GM19463 (cell line): ENCODE measurements at regions not wholly inside any gene's neighbourhood (a gene's known extent, or its start where the extent isn't known, plus 50 kb on each side); places are given as distances from the start of the nearest gene placed in this dataset.

Experiments
- ATAC-seq: cut with Tn5 transposase; IDR thresholded peaks from one replicate; pipeline ENCODE4 v1.9.1; 2021; ENCODE audit warnings: mild to moderate bottlenecking, moderate library complexity; ENCODE audit not compliant: unreplicated experiment

DNA sequence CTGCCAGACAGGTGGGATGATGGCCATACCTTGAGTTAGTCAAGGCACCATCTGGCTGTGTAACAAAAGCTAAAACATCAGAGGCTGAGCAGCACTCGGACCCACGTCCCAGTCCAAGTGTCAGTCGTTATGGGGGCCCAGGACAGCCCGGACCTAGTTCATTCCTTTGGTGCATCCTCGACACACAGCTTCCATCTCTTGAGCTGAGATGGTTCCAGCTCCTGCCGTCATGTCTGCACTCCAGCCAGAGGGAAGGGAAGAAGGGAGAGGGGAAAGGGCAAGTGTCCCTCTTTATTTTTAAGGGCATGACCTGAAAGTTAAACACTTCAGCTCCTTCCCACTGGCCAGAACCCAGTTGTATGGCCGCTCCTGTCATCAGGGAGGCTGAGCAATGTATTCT is 218.0 kb downstream of the SEC14L1 start:
- no peak for ATAC-seq

- no peak for ATAC-seq
These were observed 218.5 kb downstream of the SEC14L1 start for GRCh38 chr17:77359236-77359635.

DNA sequence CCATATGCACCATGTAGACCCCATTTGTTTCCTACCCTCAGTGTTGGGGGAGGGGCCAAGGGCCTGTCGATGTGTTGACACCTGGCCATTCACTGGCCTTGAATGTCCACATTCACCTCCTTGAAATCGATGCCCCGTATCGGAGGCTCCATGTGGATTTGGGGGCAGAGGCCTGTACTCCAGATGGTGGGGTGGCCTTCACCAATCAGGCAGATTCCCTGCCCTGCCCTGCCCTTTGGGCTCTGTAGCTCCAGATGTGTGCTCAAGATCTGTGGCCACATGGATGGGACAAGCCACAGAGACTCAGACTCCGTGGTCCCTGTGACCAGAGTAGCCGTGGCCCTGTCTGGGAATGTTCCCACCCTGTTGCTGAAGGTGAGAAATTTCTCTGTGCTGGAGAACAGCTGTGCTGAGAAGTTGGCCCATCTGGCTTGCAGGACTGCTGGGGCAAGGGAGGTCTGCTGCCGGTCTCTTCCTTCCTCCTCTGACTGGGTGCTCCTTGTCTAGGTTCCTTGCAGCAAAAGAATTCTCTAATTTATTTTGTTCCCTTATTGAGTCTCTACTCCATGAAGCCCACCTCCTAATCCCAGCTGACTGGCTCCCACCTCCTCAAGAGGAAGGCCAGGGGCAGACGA is 221.3 kb downstream of the SEC14L1 start:
- no peak for ATAC-seq

- ATAC-seq, result no peak
These were observed 223.1 kb downstream of the SEC14L1 start for GRCh38 chr17:77363821-77364361.

DNA sequence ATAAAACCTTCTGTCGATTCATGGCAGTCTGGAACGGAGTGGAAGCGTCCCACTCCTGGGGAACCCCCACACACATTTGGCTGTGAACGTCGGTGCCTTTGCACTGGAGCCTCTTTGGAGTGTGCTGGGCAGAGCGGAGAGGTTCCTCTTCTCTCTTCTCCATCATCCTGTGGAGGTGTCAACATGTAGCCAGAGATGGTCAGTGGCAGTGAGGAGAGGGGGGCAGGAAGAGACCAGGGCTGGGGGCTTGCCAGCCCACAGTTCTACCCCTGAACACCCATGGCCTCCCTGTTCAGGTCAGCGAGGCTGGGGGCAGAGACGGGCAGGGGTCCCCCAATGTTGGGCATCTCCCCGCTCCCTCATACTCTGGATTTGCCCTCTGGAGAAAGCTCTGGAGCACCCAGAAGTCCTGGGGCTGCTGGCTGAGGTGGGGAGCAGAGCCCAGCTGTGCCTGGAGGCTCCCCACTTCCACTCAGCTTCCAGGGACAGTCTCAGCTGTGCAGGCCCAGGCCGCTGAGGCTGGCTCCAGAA is 223.7 kb downstream of the SEC14L1 start:
- no peak for ATAC-seq

GRCh38 chr17:77364941-77365583 is 224.3 kb downstream of the SEC14L1 start:
- ATAC-seq, result no peak

DNA sequence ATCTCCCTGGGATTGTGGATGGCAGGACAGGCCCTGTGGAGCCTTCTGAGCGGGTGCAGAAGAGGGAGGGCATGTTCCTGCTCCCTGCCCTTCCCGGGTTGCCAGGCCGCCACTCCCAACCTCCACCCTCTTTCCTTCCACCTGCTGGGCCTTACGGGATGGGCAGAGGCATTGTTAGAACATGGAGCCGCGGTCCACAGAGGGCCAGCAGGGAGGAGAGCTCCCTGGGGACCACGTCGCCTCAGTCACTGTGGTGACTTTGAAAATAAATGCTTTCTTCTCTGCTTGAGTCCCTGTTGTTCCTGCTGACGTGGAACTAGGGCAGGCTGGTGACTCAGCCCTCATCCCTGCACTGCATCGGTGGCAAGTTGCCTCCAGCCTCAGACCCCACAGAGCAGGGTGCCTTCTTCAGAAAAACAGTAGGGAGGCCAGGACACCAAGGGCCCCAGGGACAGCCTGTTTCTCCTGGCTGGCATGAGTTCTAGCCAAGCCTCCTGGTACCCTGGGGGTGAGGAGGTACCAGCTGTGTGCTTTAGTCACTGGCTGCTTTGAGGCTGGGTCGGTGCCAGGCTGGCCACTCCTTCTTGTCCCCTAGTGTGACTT is 224.9 kb downstream of the SEC14L1 start:
- ATAC-seq, result no peak

- ATAC-seq, result no peak
These were observed 225.4 kb downstream of the SEC14L1 start for GRCh38 chr17:77366206-77366557.

GRCh38 chr17:77366558-77367245 is 225.9 kb downstream of the SEC14L1 start:
- no peak for ATAC-seq

DNA sequence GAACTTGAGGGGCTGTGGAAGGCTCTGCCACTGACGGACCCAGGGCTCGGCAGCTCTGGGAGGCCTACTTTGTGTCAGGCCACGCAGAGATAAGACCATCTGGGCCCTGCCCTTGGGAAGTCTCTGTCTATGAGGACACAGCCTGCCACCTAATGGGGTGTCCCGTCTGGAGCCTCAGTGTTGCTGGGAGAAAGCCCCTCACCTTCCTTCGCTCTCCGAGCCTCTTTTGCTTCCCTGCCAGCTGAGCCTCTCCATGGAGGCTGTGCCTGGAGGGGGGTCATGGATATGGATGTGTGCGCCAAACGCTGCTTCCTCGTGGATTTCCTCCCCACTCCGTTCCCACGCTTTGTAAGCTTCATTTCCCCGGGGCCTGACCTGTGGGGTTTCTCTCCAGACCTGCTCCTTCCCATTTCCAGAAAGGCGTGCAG is 228.8 kb downstream of the SEC14L1 start:
- no peak for ATAC-seq

- no peak for ATAC-seq
These were observed 229.8 kb downstream of the SEC14L1 start for GRCh38 chr17:77370586-77370985.

DNA sequence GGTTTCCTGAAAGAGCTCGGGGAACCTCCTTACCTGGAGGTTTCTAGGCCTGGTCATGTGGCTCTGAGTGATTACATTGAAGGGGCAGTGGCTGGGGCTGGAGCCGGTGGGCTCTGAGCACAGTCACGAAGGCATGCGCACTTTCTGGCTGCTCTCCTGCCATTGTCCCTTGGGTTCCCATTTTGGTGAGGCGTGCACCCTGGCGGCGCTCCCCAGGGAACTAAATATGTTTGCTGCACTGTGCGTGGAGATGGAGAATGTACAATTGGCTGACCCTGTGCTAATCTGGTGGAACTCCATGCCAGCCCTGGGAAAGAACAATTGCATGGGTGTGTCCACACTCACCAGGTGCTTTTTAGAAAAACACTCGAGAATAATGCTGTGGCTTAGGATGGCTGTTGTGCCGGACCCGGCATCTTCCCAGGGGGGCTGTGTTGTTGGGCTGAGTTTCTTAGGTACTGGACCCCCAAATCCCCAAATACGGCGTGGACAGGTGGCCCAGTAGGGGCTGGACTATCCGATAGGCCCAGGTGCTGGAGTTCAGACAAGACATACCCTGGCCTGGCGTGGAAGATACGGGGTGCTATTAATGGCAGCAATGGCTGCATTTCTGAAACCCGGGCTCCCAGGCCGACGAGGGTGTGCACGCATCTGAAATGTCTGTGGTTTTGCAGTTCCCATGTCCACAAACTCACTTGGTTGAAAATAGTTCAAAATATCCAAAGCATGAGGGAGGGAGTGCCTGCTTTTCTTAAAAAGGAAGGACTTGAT is 230.5 kb downstream of the SEC14L1 start:
- ATAC-seq, result no peak

GRCh38 chr17:77371888-77372443 is 231.2 kb downstream of the SEC14L1 start:
- ATAC-seq, result no peak

DNA sequence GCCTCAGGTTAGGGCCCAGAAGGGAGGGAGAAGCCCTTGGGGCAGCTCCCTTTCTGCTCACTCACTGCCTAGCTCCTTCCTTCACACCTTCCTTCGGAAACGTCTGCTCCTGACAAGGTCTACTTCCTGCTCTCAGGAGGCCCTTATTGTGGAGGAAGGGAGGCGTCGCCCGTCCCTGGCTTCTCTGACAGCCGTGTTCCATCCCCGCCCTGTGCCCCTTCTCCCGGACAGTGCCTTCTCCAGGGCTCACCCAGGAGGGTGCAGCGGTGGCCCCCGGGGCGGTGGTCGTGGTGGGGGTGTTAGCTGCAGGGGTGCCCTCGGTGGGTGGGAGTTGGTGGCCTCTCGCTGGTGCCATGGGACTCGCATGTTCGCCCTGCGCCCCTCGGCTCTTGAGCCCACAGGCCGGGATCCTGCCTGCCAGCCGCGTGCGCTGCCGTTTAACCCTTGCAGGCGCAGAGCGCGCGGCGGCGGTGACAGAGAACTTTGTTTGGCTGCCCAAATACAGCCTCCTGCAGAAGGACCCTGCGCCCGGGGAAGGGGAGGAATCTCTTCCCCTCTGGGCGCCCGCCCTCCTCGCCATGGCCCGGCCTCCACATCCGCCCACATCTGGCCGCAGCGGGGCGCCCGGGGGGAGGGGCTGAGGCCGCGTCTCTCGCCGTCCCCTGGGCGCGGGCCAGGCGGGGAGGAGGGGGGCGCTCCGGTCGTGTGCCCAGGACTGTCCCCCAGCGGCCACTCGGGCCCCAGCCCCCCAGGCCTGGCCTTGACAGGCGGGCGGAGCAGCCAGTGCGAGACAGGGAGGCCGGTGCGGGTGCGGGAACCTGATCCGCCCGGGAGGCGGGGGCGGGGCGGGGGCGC is 231.9 kb downstream of the SEC14L1 start:
- peak; percentile 68 for ATAC-seq

GRCh38 chr17:77373299-77374169 is 232.8 kb downstream of the SEC14L1 start:
- ATAC-seq, result no peak

GRCh38 chr17:77374170-77374936 is 233.6 kb downstream of the SEC14L1 start:
- no peak for ATAC-seq

DNA sequence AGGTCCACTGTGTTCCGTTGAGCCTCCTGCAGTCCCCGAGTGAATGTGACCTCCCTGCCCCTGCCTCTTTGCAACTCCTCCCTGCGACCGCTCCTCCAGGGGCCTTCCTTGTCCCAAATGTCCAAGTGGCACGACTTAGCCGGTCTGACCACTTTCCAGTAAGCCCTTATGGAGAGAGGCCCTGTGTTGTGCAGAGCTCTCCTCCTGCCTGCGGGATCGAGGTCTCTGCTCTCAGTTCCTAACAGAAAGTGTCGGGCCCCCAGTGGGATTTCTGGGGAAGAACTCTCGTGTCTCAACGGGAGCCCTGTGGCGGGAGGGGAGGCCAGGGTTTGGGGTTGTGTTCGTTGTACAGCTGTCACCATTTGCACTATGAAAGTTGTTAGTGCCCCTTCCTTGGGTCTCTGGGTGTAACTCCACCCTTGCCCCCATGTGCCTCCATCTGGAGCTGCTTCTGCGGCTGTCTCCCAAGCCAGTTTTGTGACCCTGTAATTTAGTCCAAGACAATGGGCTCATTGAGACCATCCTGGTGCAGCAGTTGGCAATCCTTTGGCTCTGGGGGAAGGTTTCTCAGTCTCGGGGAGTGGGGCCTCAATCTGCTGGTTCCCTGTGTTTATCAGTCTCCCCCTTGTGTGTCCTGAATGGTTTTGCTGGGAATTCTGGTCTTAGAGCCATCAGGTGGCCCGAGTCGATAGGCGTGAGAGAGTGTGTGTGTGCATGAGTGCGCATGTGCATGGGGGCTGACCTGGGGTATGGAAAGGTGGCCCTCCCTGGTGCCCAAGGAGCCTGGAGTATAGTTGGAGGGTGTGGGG is 234.5 kb downstream of the SEC14L1 start:
- no peak for ATAC-seq
